Calu3 (cell line): ENCODE measurements at regions not wholly inside any gene's neighbourhood (a gene's known extent, or its start where the extent isn't known, plus 50 kb on each side); places are given as distances from the start of the nearest gene placed in this dataset.

Experiments
- BruUV-seq: library from RNA; stranded (reverse); fragments of 400-500 nt; replicated peaks from 2 replicates; lab custom pipeline; 2021; lab: Mats Ljungman, UMichigan
- CTCF ChIA-PET: fragments of 300-600 bp; sonication (Branson Sonifier 250); formaldehyde crosslinking; loops from one replicate; lab custom pipeline; 2022; ENCODE audit warnings: antibody characterized with exemption; lab: Charles Lee
- DNase-seq: peaks from one replicate; pipeline ENCODE4 v3.0.0; 2022
- H3K27ac Mint-ChIP-seq: one replicate; pipeline ENCODE4 v1.8.0; 2022; ENCODE audit warnings: mixed read lengths; ENCODE audit not compliant: unreplicated experiment
- H3K27me3 Mint-ChIP-seq: one replicate; pipeline ENCODE4 v1.8.0; 2022; ENCODE audit warnings: mixed read lengths; ENCODE audit not compliant: unreplicated experiment
- H3K36me3 Mint-ChIP-seq: one replicate; pipeline ENCODE4 v1.8.0; 2022; ENCODE audit warnings: mild to moderate bottlenecking, moderate library complexity, mixed read lengths; ENCODE audit not compliant: insufficient read depth, unreplicated experiment
- H3K4me1 Mint-ChIP-seq: one replicate; pipeline ENCODE4 v1.8.0; 2022; ENCODE audit warnings: mild to moderate bottlenecking, low read depth, mixed read lengths; ENCODE audit not compliant: unreplicated experiment
- H3K4me3 Mint-ChIP-seq: one replicate; pipeline ENCODE4 v1.8.0; 2022; ENCODE audit warnings: mild to moderate bottlenecking, low read depth, moderate library complexity, mixed read lengths; ENCODE audit not compliant: unreplicated experiment
- H3K9me3 Mint-ChIP-seq: one replicate; pipeline ENCODE4 v1.8.0; 2022; ENCODE audit warnings: low read depth, mixed read lengths; ENCODE audit not compliant: unreplicated experiment
- CTCF ChIP-seq: fragments of 200-600 bp; IDR thresholded peaks from one replicate; pipeline ENCODE4 v1.8.0; 2022; ENCODE audit warnings: antibody characterized with exemption; ENCODE audit not compliant: unreplicated experiment
- intact Hi-C: fragments of 100-400 bp; cut with micrococcal nuclease; formaldehyde crosslinking; loops from one replicate; pipeline ENCODE4 v1.10.0; 2022; ENCODE audit not compliant: unreplicated experiment

DNA sequence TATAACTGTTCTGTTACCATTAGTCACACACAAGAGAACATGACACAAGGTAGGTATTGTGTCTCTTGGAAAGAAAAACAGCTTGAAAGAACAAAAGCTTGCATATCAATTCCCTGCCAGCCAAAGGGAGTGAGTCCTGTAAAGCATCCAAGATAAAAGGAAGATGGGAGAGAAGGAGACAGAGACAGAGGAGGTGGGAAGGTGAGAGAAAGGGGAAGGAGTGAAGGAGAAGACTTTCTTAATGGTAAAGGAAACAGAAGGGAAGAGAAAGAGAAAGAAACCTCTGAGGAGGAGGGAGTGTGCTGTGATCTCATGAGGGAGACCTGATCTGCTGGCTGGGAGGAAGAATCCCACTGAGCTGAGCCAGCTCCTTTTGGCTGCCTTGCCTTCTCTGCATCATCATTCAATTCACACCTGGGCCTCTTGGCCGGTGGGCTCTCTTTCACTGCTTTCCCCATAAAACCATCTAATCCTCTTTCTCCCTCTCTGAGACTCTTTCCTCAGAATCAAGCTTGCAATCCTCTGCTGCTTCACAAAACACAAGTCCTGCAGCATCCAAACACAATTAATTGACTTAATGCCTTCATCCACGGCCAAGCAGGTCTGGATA, 271.6 kb downstream of the ABCC12 start:
- Mint-ChIP-seq H3K9me3 (no peaks in the 10 kb centered on the region), H3K27ac (no peak overlapping the region), H3K36me3 (no peaks in the 10 kb centered on the region), H3K27me3 (peaks cover 67% of the 10 kb centered on the region), H3K4me3 (no peak overlapping the region), H3K4me1 (peaks cover 8% of the 10 kb centered on the region)
- no peak for DNase-seq
- CTCF ChIA-PET: no interaction called here
- no peak for TF ChIP-seq CTCF
- intact Hi-C loops: no loop called here
- BruUV-seq: no TSS peak

DNA sequence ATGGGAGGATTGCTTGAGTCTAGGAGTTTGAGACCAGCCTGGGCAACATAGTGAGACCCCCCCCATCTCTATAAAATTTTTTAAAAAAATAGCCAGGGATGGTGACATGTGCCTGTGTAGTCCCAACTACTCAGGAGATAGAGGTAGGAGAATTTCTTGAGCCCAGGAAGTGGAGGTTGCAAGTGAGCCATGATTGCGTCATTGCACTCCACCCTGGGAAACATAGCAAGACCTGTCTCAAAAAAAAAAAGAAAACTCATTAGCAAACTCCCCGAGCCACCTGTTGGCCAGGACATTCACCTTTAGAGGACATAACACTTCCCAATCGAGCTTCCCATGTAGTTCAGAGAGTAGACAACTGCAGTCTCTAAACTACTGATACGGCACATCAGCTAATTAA, 274.2 kb downstream of the ABCC12 start:
- H3K4me1 Mint-ChIP-seq: no peaks in the 10 kb centered on the region
- no peaks in the 10 kb centered on the region for H3K36me3 Mint-ChIP-seq
- intact Hi-C loops: no loop called here
- no peak overlapping the region for H3K27ac Mint-ChIP-seq
- H3K27me3 Mint-ChIP-seq: peaks cover 66% of the 10 kb centered on the region
- no TSS peak for BruUV-seq
- CTCF ChIA-PET: no interaction called here
- no peak overlapping the region for H3K4me3 Mint-ChIP-seq
- no peak for TF ChIP-seq CTCF
- no peak for DNase-seq
- no peaks in the 10 kb centered on the region for H3K9me3 Mint-ChIP-seq

DNA sequence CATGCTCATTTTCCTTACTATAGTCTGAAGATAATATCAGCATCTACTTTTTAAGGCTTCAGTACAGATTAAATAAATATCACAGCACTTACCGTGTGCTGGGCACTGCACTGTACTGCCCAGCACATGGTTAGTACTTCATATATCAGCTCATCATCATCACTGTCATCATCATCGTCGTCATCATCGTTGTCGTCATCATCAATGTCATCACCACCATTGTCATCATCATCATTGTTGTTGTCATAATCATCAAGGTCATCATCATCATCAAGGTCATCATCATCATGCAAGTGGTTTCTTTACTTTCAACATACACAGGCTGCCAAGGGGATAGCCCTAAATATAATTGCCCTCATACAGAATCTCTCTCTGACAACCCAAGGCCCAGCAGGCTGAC, 275.1 kb downstream of the ABCC12 start:
- CTCF ChIA-PET: no interaction called here
- H3K4me3 Mint-ChIP-seq: no peak overlapping the region
- no peaks in the 10 kb centered on the region for H3K36me3 Mint-ChIP-seq
- TF ChIP-seq CTCF: no peak
- H3K27me3 Mint-ChIP-seq: peaks cover 68% of the 10 kb centered on the region
- DNase-seq: no peak
- no TSS peak for BruUV-seq
- no peaks in the 10 kb centered on the region for H3K4me1 Mint-ChIP-seq
- H3K9me3 Mint-ChIP-seq: no peaks in the 10 kb centered on the region
- H3K27ac Mint-ChIP-seq: no peak overlapping the region
- intact Hi-C loops: no loop called here

DNA sequence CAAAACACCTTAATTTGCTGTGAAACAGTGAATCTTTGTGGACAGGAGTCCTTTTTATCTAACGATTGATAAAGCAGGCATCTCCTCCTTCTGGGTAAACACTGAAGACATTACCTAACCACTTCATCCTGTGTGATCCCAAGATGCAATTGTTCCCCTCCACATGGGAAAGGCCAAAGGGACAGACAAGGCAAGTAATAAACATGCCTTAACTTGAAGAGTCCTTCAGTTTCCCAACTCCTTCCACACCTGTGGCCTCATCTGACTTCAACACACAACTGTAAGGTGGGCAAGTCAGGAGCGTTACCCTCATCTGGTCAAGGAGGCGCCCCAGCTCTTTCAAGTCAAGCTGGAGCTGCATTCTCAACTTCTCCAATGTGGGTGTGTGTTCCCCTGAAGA, 278.6 kb downstream of the ABCC12 start:
- TF ChIP-seq CTCF: no peak
- BruUV-seq: no TSS peak
- Mint-ChIP-seq H3K27ac (no peak overlapping the region), H3K9me3 (no peaks in the 10 kb centered on the region), H3K4me1 (no peaks in the 10 kb centered on the region), H3K4me3 (no peak overlapping the region), H3K27me3 (peaks cover 70% of the 10 kb centered on the region), H3K36me3 (no peaks in the 10 kb centered on the region)
- CTCF ChIA-PET: no interaction called here
- no peak for DNase-seq
- intact Hi-C loops: no loop called here
